H1 (cell line): ENCODE measurements at regions not wholly inside any gene's neighbourhood (a gene's known extent, or its start where the extent isn't known, plus 50 kb on each side); places are given as distances from the start of the nearest gene placed in this dataset.

Experiments used
- BRCA1 ChIP-seq: IDR thresholded peaks from 2 replicates; pipeline ENCODE4 v1.6.1; 2012; ENCODE audit warnings: low read depth, low read length, improper control_type of control experiment
- CBX8 ChIP-seq: fragments of 300-800, 300-1000 bp; sonication (generic); IDR thresholded peaks from 2 replicates; pipeline ENCODE4 v1.7.1; 2016; ENCODE audit warnings: low read depth, low read length, borderline replicate concordance
- MAFK ChIP-seq: IDR thresholded peaks from 2 replicates; pipeline ENCODE4 v1.6.1; 2012; ENCODE audit warnings: low read depth, mild to moderate bottlenecking, improper control_type of control experiment, low read length
- NRF1 ChIP-seq: IDR thresholded peaks from 2 replicates; pipeline ENCODE4 v1.6.1; 2011; ENCODE audit warnings: mild to moderate bottlenecking, low read depth, low read length, improper control_type of control experiment
- PHF8 ChIP-seq: fragments of 200-600 bp; sonication (generic); conservative IDR thresholded peaks from 2 replicates; pipeline ENCODE4 v1.7.1; 2012; ENCODE audit warnings: low read depth, mild to moderate bottlenecking, inconsistent platforms, low read length, moderate library complexity
- TAF7 ChIP-seq: optimal IDR thresholded peaks from 2 replicates; pipeline ENCODE3; 2011; ENCODE audit warnings: low read depth, mild to moderate bottlenecking, inconsistent platforms, low read length, moderate library complexity, borderline replicate concordance
- TBP ChIP-seq: IDR thresholded peaks from 2 replicates; pipeline ENCODE4 v1.6.1; 2011; ENCODE audit warnings: low read depth, low read length, improper control_type of control experiment
- TF ChIP-seq, protein P1 (sequence below), 3 experiments: IDR thresholded peaks; 1 replicate in 2 of 3; 2 replicates in 1 of 3; pipeline versions ENCODE4 v1.5.1 to v1.6.1; 2011; ENCODE audit warnings: low read length in 3 of 3, mild to moderate bottlenecking in 3 of 3, inconsistent platforms in 2 of 3, low read depth in 1 of 3, moderate library complexity in 1 of 3; ENCODE audit not compliant: insufficient read depth in 1 of 3; ENCODE audit errors: control extremely low read depth in 1 of 3
- TF ChIP-seq, protein P2 (sequence below): IDR thresholded peaks from 2 replicates; pipeline ENCODE4 v1.6.1; 2011; ENCODE audit warnings: low read depth, mild to moderate bottlenecking, low read length; ENCODE audit not compliant: insufficient read depth

DNA sequence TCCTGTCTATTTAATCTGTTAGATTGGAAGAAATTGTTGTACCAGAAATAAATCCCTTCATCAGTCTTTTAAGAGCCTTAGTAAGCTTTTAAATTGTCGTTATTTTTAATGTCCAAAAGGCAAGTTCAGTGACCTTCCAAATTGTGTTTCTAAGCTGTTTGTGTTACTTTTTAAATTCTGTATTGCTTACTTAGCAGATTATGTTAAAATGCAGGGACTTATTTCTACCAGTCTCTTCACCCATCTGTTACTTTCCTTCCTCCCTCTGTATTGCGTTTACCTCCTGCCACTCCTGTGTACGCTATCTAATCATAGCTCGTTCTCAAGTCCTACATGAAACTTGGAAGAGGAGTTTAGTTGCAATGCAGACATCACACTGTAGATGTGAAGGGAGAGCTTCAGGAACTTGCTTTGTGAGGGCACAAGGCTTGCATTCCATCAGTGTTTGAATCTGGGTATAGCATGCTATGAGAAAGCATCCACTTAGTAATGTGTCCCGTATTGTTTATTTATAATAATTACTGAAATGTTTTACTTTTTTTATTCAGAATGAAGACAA, 406.5 kb upstream of the RGS6 start (continued):
- TF ChIP-seq, protein P1, sequence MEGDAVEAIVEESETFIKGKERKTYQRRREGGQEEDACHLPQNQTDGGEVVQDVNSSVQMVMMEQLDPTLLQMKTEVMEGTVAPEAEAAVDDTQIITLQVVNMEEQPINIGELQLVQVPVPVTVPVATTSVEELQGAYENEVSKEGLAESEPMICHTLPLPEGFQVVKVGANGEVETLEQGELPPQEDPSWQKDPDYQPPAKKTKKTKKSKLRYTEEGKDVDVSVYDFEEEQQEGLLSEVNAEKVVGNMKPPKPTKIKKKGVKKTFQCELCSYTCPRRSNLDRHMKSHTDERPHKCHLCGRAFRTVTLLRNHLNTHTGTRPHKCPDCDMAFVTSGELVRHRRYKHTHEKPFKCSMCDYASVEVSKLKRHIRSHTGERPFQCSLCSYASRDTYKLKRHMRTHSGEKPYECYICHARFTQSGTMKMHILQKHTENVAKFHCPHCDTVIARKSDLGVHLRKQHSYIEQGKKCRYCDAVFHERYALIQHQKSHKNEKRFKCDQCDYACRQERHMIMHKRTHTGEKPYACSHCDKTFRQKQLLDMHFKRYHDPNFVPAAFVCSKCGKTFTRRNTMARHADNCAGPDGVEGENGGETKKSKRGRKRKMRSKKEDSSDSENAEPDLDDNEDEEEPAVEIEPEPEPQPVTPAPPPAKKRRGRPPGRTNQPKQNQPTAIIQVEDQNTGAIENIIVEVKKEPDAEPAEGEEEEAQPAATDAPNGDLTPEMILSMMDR (IDR thresholded peaks at IDR 0.05; ENCODE audit: control extremely low read depth in 1 of 3, insufficient read depth in 1 of 3, low read depth in 1 of 3, low read length in 3 of 3), result no peak
- TF ChIP-seq, protein P2, sequence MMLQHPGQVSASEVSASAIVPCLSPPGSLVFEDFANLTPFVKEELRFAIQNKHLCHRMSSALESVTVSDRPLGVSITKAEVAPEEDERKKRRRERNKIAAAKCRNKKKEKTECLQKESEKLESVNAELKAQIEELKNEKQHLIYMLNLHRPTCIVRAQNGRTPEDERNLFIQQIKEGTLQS, result no peak
- TF ChIP-seq CBX8 (no peak), NRF1 (no peak), TBP (no peak), MAFK (no peak), BRCA1 (no peak), TAF7 (no peak), PHF8 (no peak)
